Lung (tissue), 11 donors: ENCODE measurements at regions not wholly inside any gene's neighbourhood (a gene's known extent, or its start where the extent isn't known, plus 50 kb on each side); places are given as distances from the start of the nearest gene placed in this dataset.

ENCODE experiments used
- ATAC-seq: fragments of 200-7000 bp; cut with Tn5 transposase; one replicate; pipeline ENCODE4 v1.9.1; 2020; ENCODE audit warnings: moderate number of reproducible peaks; ENCODE audit not compliant: insufficient read depth, low FRiP score
- DNase-seq, 3 donors: peaks; one replicate each; pipeline ENCODE4 v3.0.0-alpha.2; 2013 to 2017
- H3K27ac ChIP-seq, 2 donors: one replicate each; pipeline ENCODE4 v1.5.1; 2013; ENCODE audit warnings: mild to moderate bottlenecking in 2 of 2, moderate library complexity in 2 of 2, control low read depth in 1 of 2, inconsistent platforms in 1 of 2, low read depth in 1 of 2, low read length in 1 of 2
- H3K27me3 ChIP-seq, 3 donors: one replicate each; pipeline ENCODE4 v1.5.1; 2013; ENCODE audit warnings: low read length in 2 of 3; ENCODE audit not compliant: control insufficient read depth in 3 of 3, insufficient read depth in 3 of 3
- H3K36me3 ChIP-seq, 4 donors: one replicate each; pipeline ENCODE4 v1.5.1; 2013; ENCODE audit warnings: low read length in 4 of 4, mild to moderate bottlenecking in 1 of 4, moderate library complexity in 1 of 4; ENCODE audit not compliant: control insufficient read depth in 4 of 4, insufficient read depth in 4 of 4
- H3K4me1 ChIP-seq, 5 donors: one replicate each; pipeline ENCODE4 v1.5.1; 2013; ENCODE audit warnings: low read length in 5 of 5, mild to moderate bottlenecking in 2 of 5, moderate library complexity in 1 of 5; ENCODE audit not compliant: control insufficient read depth in 5 of 5, insufficient read depth in 5 of 5
- H3K4me3 ChIP-seq: one replicate; pipeline ENCODE4 v1.5.1; 2013; ENCODE audit warnings: mild to moderate bottlenecking, control low read depth, moderate library complexity
- H3K9ac ChIP-seq, 2 donors: one replicate each; pipeline ENCODE4 v1.5.1; 2013; ENCODE audit warnings: low read length in 2 of 2, control low read depth in 1 of 2; ENCODE audit not compliant: insufficient read depth in 1 of 2
- H3K9me3 ChIP-seq, 4 donors: one replicate each; pipeline ENCODE4 v1.5.1; 2013; ENCODE audit warnings: low read length in 3 of 4, mild to moderate bottlenecking in 1 of 4, moderate library complexity in 1 of 4; ENCODE audit not compliant: control insufficient read depth in 4 of 4, insufficient read depth in 3 of 4
- CTCF ChIP-seq: IDR thresholded peaks from 2 replicates; pipeline ENCODE4 v1.5.1; 2012; ENCODE audit warnings: mild to moderate bottlenecking; ENCODE audit errors: control extremely low read depth, extremely low read depth
- WGBS, 2 donors: extraction: QIAGEN DNeasy Blood & Tissue Kit; methylation state at CpG; one replicate each; pipeline ENCODE4 v1.1.7; 2013; 5-methylcytosine and 5-hydroxymethylcytosine counted together
- donor health status: control.
- donor health status: control.
- donor health status: Bipolar disorder and iron deficiency.
- donor health status: healthy.
- donor health status: DM: yes; HTN: yes; CAD: no.

GRCh38 chr7:132678656-132679055 lies 102.4 kb upstream of the PLXNA4 start:
- no peak for ATAC-seq
- no peaks in the 10 kb centered on the region for H3K27me3 ChIP-seq

GRCh38 chr7:132677918-132678317 lies 101.6 kb upstream of the PLXNA4 start:
- Histone ChIP-seq H3K4me3 (no peak overlapping the region), H3K36me3 (no peaks in the 10 kb centered on the region), H3K9me3 (no peaks in the 10 kb centered on the region), H3K27ac (no peak overlapping the region), H3K9ac (no peak overlapping the region), H3K27me3 (no peaks in the 10 kb centered on the region), H3K4me1 (no peaks in the 10 kb centered on the region)
- DNase-seq (no peak), ATAC-seq (no peak)
- TF ChIP-seq CTCF: no peak
- WGBS, 2 donors: 89 to 92% methylated on average over 5 of the region's 5 CpGs

More at GRCh38 chr7:132678656-132679055, 102.4 kb upstream of the PLXNA4 start:
- WGBS, 2 donors: 59 to 64% methylated on average over 2 of the region's 2 CpGs
- Histone ChIP-seq H3K36me3 (no peaks in the 10 kb centered on the region), H3K9me3 (no peaks in the 10 kb centered on the region), H3K9ac (no peak overlapping the region), H3K27ac (no peak overlapping the region), H3K4me1 (no peaks in the 10 kb centered on the region), H3K4me3 (no peak overlapping the region)
- no peak for TF ChIP-seq CTCF
- DNase-seq: no peak

GRCh38 chr7:132672200-132672990 lies 96.1 kb upstream of the PLXNA4 start:
- Histone ChIP-seq H3K27ac (no peak overlapping the region), H3K4me3 (no peak overlapping the region), H3K4me1 (no peaks in the 10 kb centered on the region), H3K27me3 (no peaks in the 10 kb centered on the region), H3K9me3 (no peaks in the 10 kb centered on the region), H3K36me3 (no peaks in the 10 kb centered on the region), H3K9ac (no peak overlapping the region)
- no peak for DNase-seq
- TF ChIP-seq CTCF: no peak
- 89 to 90% methylated on average over 9 of the region's 9 CpGs for WGBS, 2 donors
- no peak for ATAC-seq
